Brain microvascular endothelial cell (primary cell): ENCODE measurements at regions not wholly inside any gene's neighbourhood (a gene's known extent, or its start where the extent isn't known, plus 50 kb on each side); places are given as distances from the start of the nearest gene placed in this dataset.

Experiments used
- DNase-seq: peaks from one replicate; pipeline ENCODE4 v3.0.0-alpha.2; 2020
- H3K27ac ChIP-seq: fragments of 250-450 bp; sonication (Bioruptor Pico); 2 replicates; pipeline ENCODE4 v1.5.1; 2020; ENCODE audit warnings: mild to moderate bottlenecking, moderate library complexity
- H3K27me3 ChIP-seq: fragments of 250-450 bp; sonication (Bioruptor Pico); replicated peaks from 2 replicates; pipeline ENCODE4 v1.5.1; 2020; ENCODE audit warnings: mild to moderate bottlenecking
- H3K36me3 ChIP-seq: fragments of 250-450 bp; sonication (Bioruptor Pico); replicated peaks from 2 replicates; pipeline ENCODE4 v1.5.1; 2020; ENCODE audit warnings: mild to moderate bottlenecking
- H3K4me3 ChIP-seq: 2 replicates; pipeline ENCODE4 v1.5.1; 2011; ENCODE audit warnings: low read depth, mild to moderate bottlenecking, control low read depth, low read length, moderate library complexity
- in situ Hi-C: cut with HindIII; loops from 2 replicates; pipeline ENCODE4 v1.10.0; 2017; ENCODE audit warnings: low sequenced_read_pairs, low pct_ligation_motif_present
- TF ChIP-seq, protein P1 (sequence below): IDR thresholded peaks from 2 replicates; pipeline ENCODE4 v1.5.1; 2011; ENCODE audit warnings: low read depth, mild to moderate bottlenecking, moderate library complexity, low read length, control low read depth, inconsistent platforms; ENCODE audit errors: missing control alignments

DNA sequence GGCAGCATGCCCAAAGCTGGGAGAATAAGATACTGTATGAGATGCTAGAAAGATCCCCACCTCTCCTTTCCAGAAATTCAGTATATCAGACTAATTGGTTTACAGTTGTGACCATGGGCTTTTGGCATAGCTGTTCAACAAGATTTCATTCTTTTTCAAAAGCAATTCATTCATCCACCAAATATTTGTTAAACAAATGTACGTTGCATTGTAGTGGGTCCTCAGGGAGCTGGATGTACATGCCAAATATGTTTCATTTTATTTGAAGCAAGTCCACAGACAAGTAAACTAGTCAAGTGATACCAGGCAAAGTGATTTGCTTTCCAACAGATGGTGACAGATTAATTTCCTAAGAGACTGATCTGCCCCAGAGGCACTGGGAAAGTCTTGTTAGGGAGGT is 85.8 kb upstream of the ESR1 start:
- Histone ChIP-seq H3K27ac (no peak overlapping the region), H3K36me3 (no peaks in the 10 kb centered on the region), H3K27me3 (no peaks in the 10 kb centered on the region), H3K4me3 (no peak overlapping the region)
- TF ChIP-seq, protein P1, sequence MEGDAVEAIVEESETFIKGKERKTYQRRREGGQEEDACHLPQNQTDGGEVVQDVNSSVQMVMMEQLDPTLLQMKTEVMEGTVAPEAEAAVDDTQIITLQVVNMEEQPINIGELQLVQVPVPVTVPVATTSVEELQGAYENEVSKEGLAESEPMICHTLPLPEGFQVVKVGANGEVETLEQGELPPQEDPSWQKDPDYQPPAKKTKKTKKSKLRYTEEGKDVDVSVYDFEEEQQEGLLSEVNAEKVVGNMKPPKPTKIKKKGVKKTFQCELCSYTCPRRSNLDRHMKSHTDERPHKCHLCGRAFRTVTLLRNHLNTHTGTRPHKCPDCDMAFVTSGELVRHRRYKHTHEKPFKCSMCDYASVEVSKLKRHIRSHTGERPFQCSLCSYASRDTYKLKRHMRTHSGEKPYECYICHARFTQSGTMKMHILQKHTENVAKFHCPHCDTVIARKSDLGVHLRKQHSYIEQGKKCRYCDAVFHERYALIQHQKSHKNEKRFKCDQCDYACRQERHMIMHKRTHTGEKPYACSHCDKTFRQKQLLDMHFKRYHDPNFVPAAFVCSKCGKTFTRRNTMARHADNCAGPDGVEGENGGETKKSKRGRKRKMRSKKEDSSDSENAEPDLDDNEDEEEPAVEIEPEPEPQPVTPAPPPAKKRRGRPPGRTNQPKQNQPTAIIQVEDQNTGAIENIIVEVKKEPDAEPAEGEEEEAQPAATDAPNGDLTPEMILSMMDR = no peak
- in situ Hi-C loops = no loop called here
- no peak for DNase-seq

DNA sequence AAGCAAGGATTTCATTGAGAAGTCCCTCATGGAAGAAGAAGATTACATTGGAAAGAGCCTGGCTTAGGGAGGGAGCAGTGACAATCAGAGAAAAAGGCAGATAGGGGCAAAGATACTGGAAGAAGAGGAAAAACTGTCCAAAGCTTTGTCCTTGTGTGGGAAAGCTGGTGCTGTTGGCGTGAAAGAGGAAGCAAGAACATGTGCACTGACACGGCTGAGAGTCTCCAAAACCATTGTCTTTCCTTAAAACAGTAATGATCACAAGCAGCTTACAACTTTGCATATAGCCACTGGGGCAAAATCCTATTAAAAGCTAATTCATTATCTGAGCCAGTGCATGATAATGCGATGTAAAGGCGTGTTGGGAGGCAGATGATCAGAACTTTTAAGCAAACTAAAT is 85.1 kb upstream of the ESR1 start:
- in situ Hi-C loops = no loop called here
- TF ChIP-seq, protein P1 = no peak
- DNase-seq = no peak

DNA sequence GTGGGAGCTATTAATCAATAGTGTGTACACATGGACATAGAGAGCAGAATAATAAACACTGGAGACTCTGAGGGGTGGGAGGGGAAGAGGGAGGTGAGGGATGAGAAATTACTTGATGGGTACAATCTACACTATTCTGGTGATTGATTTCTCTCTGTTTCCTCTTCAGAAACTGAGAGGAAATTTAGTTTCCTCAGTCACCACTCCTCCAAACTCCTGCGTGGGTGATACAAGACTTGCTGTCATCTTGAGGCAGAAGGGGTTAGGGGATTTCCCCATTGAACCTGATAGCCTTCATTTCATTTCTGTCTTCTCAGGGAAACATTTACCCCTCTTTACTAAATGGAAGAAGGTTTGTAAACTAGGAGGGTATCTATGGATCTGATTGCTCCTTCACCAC is 84.3 kb upstream of the ESR1 start:
- Histone ChIP-seq H3K4me3 (no peak overlapping the region), H3K36me3 (no peaks in the 10 kb centered on the region), H3K27me3 (no peaks in the 10 kb centered on the region), H3K27ac (no peak overlapping the region)
- TF ChIP-seq, protein P1 = no peak
- in situ Hi-C loops = no loop called here
- no peak for DNase-seq

More for the DNA sequence above, 85.1 kb upstream of the ESR1 start:
- H3K36me3 ChIP-seq = no peaks in the 10 kb centered on the region
- H3K27ac ChIP-seq = no peak overlapping the region
- H3K27me3 ChIP-seq = no peaks in the 10 kb centered on the region
- no peak overlapping the region for H3K4me3 ChIP-seq

DNA sequence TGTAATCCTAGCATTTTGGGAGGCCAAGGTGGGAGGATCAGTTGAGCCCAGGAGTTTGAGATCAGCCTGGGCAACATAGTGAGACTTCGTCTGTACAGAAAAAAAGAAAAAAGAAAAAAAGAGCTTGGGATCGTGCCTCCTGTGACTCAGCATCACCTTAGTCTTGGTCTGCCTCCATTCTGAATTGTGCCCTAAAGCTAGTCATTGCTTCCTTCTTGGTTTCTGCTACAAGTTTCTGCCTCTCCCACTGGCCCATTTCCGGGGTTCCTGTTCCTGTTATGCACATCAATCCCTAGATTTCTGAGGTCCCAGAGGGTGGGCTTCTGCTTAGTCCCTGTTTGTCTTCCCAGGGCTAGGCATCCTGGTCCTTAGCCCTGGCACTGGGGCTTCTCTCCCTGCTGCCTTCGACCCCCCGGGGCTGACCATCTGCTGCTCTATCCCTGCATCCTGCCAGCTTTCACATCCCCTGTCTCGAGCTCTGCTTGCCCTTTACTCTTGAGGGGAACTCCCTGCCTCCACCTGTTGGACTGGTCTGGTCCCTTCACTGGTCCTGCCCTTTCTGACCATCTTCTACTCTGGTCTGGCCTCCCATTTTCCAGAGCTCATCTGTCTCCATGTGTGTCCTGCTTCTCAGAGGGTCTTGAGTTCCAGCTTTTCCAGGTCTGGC is 77.5 kb upstream of the ESR1 start:
- H3K27ac ChIP-seq = no peak overlapping the region
- TF ChIP-seq, protein P1 = no peak
- H3K27me3 ChIP-seq = no peaks in the 10 kb centered on the region
- H3K36me3 ChIP-seq = no peaks in the 10 kb centered on the region
- H3K4me3 ChIP-seq = no peak overlapping the region
- no peak for DNase-seq
- in situ Hi-C loops = no loop called here

DNA sequence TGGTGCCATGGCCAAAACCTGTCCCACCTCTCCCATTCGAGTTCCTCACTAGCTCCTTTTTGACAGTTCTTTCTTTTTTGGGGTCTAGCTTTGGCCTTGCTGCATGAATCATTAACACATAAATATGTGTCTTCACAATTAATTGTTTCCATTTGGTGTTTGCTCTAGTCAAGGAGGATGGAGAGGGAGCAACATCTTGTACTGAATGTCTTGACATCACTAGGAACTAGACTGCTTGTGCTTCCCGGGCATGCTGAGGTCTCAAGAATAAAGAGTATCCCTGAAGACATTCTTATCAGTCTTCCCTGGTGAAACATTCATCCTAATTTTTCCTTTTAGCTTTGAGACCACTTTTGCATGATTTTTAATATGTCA is 77.0 kb upstream of the ESR1 start:
- H3K36me3 ChIP-seq = no peaks in the 10 kb centered on the region
- in situ Hi-C loops = no loop called here
- H3K27ac ChIP-seq = no peak overlapping the region
- TF ChIP-seq, protein P1 = no peak
- H3K27me3 ChIP-seq = no peaks in the 10 kb centered on the region
- no peak overlapping the region for H3K4me3 ChIP-seq
- no peak for DNase-seq

DNA sequence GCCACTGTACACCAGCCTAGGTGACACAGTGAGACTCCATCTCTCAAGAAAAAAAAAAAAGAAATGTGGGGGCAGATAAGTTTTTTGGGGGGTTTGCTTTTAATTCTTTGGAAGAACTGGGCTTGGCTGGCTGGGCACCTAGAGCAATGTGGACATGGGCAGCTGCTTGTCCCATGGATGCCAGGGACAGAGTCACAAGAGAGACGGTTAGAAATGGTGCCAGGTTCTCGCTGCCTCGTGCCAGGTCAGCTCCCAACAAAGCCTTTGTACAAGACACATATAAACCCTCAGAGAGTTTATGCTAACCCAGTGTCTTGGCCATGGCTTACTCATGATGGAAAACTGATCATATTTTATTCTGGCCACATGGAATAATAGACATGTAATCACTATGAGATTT is 76.2 kb upstream of the ESR1 start:
- no peak for DNase-seq
- no peaks in the 10 kb centered on the region for H3K27me3 ChIP-seq
- TF ChIP-seq, protein P1 = no peak
- H3K36me3 ChIP-seq = no peaks in the 10 kb centered on the region
- no peak overlapping the region for H3K4me3 ChIP-seq
- no peak overlapping the region for H3K27ac ChIP-seq
- in situ Hi-C loops = no loop called here
